ENCODE measurements at regions not wholly inside any gene's neighbourhood (a gene's known extent, or its start where the extent isn't known, plus 50 kb on each side); places are given as distances from the start of the nearest gene placed in this dataset.

DNA sequence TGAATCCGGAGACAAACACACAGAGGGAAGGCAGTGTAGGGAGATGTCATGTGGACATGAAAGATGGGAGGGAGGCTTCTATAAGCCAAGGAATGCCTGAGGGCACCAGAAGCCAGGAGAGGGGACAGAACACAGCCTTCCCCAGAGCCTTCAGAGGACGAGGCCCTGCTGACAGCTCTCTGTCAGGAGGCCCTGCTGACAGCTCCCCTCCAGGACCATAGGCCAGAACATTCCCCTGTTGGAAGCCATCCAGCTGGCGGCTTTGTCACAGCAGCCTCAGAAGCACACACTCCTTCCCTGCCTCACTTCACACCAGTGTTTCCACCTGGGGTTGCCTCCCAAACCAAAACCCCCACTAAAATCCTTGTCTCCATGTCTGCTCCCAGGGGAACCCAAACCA is 171.3 kb upstream of the ID2 start:
- Histone ChIP-seq H3K27ac (ENCODE audit: low read length) (no peak overlapping the region), H3K27me3 (ENCODE audit: insufficient read depth, low read length) (no peaks in the 10 kb centered on the region), H3K4me3 (ENCODE audit: low read length) (no peak overlapping the region), H3K9me3 (ENCODE audit: insufficient read depth, low read depth, low read length) (0 out of 2 replicates have a peak, but pooled peaks cover 5% of the 10 kb centered on the region), H3K9ac (ENCODE audit: low read depth, low read length) (no peak overlapping the region), H3K36me3 (ENCODE audit: insufficient read depth, low read depth, low read length) (no peaks in the 10 kb centered on the region), H3K4me1 (ENCODE audit: insufficient read depth, low read length) (no peaks in the 10 kb centered on the region; the same call in 1 of the 2 replicates)

DNA sequence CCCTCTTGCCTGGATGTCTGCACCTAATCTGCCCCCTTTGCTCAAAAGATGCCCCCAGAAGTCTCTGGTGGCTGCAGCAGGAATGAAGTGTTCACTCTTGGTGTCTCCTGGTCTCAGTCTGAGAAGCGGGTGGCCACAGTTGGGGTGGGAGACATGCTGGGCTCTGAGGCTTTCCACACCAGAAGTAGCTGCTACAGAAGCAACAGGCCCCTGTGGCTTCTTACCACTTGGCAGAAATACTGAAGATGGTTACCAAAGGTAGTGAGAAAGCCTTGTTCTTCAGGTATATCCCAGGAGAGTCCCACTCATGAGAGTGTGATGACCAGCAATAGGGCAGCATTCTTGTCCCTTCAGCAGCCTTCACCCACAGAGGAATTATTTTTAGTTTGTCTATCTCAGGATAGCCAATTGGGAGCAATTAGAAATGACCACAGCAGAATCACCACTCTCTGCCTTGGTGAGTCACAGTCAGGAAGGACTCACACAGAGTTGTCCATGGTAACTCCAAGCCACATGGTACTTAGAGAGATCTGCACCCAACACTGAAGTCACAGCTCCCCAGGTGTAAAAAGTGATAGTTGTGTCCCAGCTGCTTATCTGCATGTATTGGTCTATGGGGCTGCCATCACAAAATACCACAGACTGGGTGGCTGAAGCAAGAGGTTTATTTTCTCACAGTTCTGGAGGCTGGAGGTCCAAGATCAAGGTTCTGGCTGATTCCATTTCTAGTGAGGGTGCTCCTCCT is 169.8 kb upstream of the ID2 start:
- Histone ChIP-seq H3K4me3 (ENCODE audit: low read length) (no peak overlapping the region), H3K27ac (ENCODE audit: low read length) (no peak overlapping the region), H3K4me1 (ENCODE audit: insufficient read depth, low read length) (no peaks in the 10 kb centered on the region), H3K36me3 (ENCODE audit: insufficient read depth, low read depth, low read length) (no peaks in the 10 kb centered on the region), H3K27me3 (ENCODE audit: insufficient read depth, low read length) (no peaks in the 10 kb centered on the region), H3K9ac (ENCODE audit: low read depth, low read length) (no peak overlapping the region), H3K9me3 (ENCODE audit: insufficient read depth, low read depth, low read length) (0 out of 2 replicates have a peak, but pooled peaks cover 5% of the 10 kb centered on the region)

DNA sequence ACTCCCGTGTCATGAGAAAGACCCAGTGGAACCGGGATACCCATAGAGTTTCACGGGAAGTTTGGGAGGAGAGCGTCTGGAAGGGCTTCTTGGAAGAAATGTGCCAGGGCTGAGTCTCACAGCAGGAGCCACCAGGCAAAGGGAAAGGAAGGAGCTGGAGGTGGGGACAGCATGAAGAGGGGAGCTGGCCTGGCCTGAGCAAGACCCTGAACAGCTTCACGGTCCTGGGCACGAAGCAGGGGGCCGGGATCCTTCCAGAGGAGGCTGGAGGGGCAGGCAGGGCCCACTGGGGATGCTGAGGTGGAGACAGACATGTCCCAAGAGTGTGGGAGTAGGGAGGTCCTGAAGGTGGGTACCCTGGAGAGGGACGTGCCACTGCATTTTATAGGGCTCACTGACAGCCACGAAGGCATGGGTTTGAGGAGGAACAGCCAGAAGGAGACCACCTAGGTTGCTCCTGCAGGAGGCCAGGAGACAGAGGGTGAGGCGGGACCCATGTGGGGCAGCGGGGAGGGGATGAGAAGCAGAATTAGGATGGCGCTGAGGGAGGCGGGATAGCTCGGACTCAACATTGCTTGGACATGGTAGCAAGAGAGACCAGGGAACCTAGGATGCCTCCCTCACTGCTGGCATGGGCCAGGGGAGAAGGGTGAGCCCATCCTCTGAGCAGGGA is 168.1 kb upstream of the ID2 start:
- no peaks in the 10 kb centered on the region for H3K36me3 ChIP-seq (ENCODE audit: insufficient read depth, low read depth, low read length)
- H3K4me3 ChIP-seq (ENCODE audit: low read length): no peak overlapping the region
- no peak overlapping the region for H3K9ac ChIP-seq (ENCODE audit: low read depth, low read length)
- H3K27ac ChIP-seq (ENCODE audit: low read length): no peak overlapping the region
- H3K27me3 ChIP-seq (ENCODE audit: insufficient read depth, low read length): no peaks in the 10 kb centered on the region
- H3K4me1 ChIP-seq (ENCODE audit: insufficient read depth, low read length): no peaks in the 10 kb centered on the region
- no peaks in the 10 kb centered on the region for H3K9me3 ChIP-seq (ENCODE audit: insufficient read depth, low read depth, low read length)

DNA sequence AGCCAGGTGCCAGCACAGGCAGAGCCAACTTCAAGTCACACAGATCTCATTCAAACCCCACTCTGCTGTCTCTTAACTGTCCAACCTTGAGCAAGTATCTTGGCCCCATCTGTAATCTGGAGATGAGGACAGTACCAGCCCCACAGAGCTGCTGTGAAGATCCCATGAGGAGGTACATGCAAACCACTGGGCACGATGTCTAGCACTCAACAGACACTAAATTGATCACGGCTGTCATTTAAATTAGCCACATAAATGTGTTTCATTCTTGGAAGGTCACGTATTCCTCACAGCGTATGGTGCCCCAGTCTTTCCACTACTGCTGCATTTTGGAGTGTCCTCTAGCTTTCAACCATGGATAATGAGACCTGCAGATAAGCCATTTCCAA is 167.6 kb upstream of the ID2 start:
- no peaks in the 10 kb centered on the region for H3K9me3 ChIP-seq (ENCODE audit: insufficient read depth, low read depth, low read length)
- no peak overlapping the region for H3K9ac ChIP-seq (ENCODE audit: low read depth, low read length)
- no peaks in the 10 kb centered on the region for H3K36me3 ChIP-seq (ENCODE audit: insufficient read depth, low read depth, low read length)
- H3K27ac ChIP-seq (ENCODE audit: low read length): no peak overlapping the region
- no peaks in the 10 kb centered on the region for H3K27me3 ChIP-seq (ENCODE audit: insufficient read depth, low read length)
- no peaks in the 10 kb centered on the region for H3K4me1 ChIP-seq (ENCODE audit: insufficient read depth, low read length)
- no peak overlapping the region for H3K4me3 ChIP-seq (ENCODE audit: low read length)

DNA sequence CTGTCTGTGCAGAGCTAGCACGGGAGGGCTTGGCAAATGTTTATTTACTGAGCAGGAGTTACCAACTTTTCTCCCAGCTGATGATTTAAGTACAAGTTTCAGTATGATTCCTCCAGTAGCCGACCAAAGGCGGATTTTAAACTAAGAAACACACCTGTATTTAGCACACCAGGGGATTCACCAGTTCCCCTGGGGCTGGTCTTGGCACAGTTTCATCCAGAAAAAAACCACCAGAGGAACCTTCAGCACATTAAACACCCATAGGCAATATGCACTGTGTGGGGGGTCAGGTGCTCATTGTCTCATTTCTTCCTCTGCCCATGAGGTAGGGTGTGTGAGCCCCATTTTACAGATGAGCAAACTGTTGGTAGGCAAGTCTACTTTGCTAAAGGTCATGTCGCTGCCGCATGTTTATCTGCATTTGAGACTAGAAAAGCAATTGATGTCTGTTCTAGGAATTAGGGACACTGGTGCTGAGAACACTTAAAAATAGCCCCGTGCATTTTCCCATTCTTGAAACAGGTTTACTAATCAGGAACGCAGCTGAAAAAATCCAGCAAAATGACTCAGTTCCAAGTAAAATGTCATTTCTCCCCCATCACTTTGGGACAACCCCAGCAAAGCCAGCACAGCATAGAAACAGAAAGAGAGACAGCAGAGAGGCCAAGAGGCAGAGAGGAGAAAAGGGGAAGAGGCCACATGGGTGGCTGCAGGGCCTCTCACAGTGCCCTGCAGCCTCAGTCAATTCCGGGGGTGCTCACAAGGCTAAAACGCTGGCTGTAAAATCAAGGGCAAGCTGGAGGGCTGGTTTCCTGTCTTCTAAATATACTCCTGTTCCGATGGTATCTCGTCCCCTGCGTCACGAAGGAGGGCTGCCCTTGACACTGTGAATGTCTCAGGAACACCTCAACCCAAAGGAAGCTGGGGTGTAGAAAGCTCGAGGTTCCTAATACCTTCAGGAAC is 166.8 kb upstream of the ID2 start:
- H3K4me3 ChIP-seq (ENCODE audit: low read length): no peak overlapping the region
- no peak overlapping the region for H3K27ac ChIP-seq (ENCODE audit: low read length)

DNA sequence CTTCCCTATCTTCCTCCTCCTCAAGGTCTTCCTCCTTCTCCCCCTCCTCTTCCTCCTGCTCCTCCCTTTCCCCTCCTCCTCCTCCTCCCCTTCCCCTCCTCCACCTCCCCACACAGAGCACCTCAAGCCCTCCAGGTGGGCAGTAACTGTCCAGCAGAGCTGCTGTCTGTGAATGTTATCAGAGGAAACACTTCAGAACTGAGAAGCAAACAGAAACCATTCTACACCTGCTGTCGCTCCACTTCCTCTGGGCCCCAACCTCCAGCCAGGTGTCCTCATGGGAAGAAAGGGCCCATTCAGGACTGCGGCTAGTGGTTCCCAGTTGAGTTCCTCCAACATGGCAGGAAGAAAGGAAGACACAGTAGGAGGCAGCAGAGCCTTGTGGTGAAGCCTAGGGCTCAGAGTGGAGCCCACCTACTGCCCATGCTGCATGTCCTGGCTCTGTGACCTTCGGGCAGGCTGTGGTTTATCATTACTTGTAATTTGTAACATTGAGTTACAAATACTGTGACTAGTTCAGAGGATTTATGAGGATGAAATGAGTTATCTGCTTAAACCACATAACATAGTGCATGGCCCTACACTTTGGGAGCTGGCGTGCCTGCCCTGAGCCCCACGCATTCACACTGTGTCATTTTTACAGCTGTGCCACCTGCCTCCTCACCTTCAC is 165.9 kb upstream of the ID2 start:
- Histone ChIP-seq H3K9ac (ENCODE audit: low read depth, low read length) (no peak overlapping the region), H3K4me3 (ENCODE audit: low read length) (no peak overlapping the region), H3K27ac (ENCODE audit: low read length) (no peak overlapping the region), H3K9me3 (ENCODE audit: insufficient read depth, low read depth, low read length) (no peaks in the 10 kb centered on the region), H3K36me3 (ENCODE audit: insufficient read depth, low read depth, low read length) (no peaks in the 10 kb centered on the region), H3K4me1 (ENCODE audit: insufficient read depth, low read length) (no peaks in the 10 kb centered on the region), H3K27me3 (ENCODE audit: insufficient read depth, low read length) (no peaks in the 10 kb centered on the region)

More for the DNA sequence above, 166.8 kb upstream of the ID2 start:
- Histone ChIP-seq H3K27me3 (ENCODE audit: insufficient read depth, low read length) (no peaks in the 10 kb centered on the region), H3K9ac (ENCODE audit: low read depth, low read length) (no peak overlapping the region), H3K9me3 (ENCODE audit: insufficient read depth, low read depth, low read length) (no peaks in the 10 kb centered on the region), H3K36me3 (ENCODE audit: insufficient read depth, low read depth, low read length) (no peaks in the 10 kb centered on the region), H3K4me1 (ENCODE audit: insufficient read depth, low read length) (no peaks in the 10 kb centered on the region)

DNA sequence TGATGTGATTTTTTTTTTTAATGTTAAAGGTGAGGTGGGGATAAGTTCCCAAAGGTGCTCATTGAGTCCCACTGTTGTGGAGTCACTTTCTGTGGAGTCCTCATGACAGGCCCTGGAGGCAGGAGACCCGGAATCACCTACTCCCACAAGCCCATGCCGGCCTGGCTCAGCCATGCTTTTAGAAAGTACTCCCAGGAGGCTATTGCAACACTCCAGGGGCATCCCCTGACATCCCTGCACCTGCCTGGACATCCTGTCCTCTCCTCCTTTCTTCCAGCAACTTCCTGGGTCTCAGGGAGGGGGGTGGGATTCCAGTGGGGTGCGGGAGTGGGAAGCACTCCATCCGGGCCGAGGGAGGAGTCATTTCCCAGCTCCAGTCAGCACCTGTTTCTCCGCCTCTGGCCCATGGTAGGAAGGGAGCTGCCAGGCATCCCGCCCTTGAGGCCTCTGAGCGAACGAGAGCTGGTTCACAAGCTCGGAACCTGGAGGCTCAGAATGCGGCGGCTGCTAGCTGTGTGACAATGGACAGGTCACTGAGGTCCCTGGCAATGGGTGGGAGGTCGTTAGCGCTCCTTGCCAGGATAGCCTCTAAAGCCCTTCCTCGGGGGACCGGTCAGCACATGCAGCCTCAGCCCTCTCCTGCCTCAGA is 163.9 kb upstream of the ID2 start:
- no peak overlapping the region for H3K4me3 ChIP-seq (ENCODE audit: low read length)
- no peaks in the 10 kb centered on the region for H3K4me1 ChIP-seq (ENCODE audit: insufficient read depth, low read length)
- no peaks in the 10 kb centered on the region for H3K9me3 ChIP-seq (ENCODE audit: insufficient read depth, low read depth, low read length)
- H3K27ac ChIP-seq (ENCODE audit: low read length): no peak overlapping the region
- no peaks in the 10 kb centered on the region for H3K36me3 ChIP-seq (ENCODE audit: insufficient read depth, low read depth, low read length)
- no peaks in the 10 kb centered on the region for H3K27me3 ChIP-seq (ENCODE audit: insufficient read depth, low read length)
- H3K9ac ChIP-seq (ENCODE audit: low read depth, low read length): no peak overlapping the region

DNA sequence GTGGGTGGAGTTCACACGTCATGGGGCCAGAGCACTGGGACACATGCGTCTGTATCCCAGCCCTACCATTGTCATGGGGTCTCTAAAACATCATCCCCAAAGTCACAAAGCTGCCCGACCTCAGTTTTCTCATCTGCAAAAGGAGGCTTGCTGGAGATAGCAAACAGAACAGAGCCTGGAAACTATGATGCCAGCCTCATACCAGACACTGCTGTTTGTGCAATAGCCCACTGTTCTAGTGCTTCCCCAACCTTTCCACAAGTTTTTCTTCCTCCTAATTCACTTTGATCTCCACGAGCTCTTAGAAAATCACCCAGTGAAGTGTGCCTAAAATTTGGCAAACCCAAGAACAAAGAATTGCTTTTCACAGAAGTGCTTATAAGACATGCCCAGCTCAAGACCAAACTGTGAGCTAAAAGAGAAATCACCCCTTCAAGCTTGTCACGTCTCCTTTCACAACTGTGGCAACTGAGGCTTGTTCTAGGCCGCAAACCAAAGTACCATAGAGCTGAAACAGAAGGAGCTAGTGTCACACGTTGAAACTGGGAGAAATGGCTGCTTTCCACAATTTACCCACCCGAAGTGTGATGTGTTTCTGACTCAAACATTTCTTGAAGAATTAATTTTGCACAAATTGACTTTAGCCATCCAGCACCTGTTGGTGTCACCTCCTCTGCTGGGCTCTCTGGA is 162.7 kb upstream of the ID2 start:
- H3K9me3 ChIP-seq (ENCODE audit: insufficient read depth, low read depth, low read length): no peaks in the 10 kb centered on the region
- no peak overlapping the region for H3K4me3 ChIP-seq (ENCODE audit: low read length)
- no peaks in the 10 kb centered on the region for H3K27me3 ChIP-seq (ENCODE audit: insufficient read depth, low read length)
- no peak overlapping the region for H3K27ac ChIP-seq (ENCODE audit: low read length)
- no peaks in the 10 kb centered on the region for H3K36me3 ChIP-seq (ENCODE audit: insufficient read depth, low read depth, low read length)
- H3K9ac ChIP-seq (ENCODE audit: low read depth, low read length): no peak overlapping the region
- H3K4me1 ChIP-seq (ENCODE audit: insufficient read depth, low read length): no peaks in the 10 kb centered on the region

DNA sequence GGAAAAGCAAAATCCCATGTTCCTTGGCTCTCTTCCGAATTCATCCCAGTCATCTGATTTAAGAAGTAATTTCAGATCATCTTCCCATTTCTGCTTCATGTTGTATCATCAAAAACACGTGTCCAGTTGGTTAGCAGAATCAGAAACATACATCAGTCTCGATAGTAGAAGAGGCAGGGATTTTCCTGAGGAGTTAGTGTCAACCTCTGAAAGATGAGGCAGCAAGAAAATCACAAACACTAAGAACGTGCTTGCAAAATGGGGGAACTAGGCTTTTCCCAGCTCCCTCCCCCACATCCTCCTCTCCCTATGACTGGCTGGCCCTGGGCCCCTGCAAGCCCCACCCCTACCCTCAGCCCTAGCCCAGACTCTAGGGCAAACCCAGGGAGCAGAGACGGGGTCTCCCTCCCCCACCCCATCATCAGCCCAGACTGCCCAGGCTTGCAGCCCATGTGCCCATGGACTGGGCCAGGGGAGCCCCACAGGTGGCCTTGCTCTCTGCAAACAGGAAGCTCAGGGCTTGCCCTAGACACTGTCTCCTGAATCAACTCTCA is 161.0 kb upstream of the ID2 start:
- peaks cover 4% of the 10 kb centered on the region; the same call in 1 of the 2 replicates for H3K4me1 ChIP-seq (ENCODE audit: insufficient read depth, low read length)
- no peaks in the 10 kb centered on the region for H3K36me3 ChIP-seq (ENCODE audit: insufficient read depth, low read depth, low read length)
- no peak overlapping the region for H3K27ac ChIP-seq (ENCODE audit: low read length)
- no peaks in the 10 kb centered on the region for H3K27me3 ChIP-seq (ENCODE audit: insufficient read depth, low read length)
- no peak overlapping the region for H3K4me3 ChIP-seq (ENCODE audit: low read length)
- no peaks in the 10 kb centered on the region for H3K9me3 ChIP-seq (ENCODE audit: insufficient read depth, low read depth, low read length)
- H3K9ac ChIP-seq (ENCODE audit: low read depth, low read length): no peak overlapping the region

DNA sequence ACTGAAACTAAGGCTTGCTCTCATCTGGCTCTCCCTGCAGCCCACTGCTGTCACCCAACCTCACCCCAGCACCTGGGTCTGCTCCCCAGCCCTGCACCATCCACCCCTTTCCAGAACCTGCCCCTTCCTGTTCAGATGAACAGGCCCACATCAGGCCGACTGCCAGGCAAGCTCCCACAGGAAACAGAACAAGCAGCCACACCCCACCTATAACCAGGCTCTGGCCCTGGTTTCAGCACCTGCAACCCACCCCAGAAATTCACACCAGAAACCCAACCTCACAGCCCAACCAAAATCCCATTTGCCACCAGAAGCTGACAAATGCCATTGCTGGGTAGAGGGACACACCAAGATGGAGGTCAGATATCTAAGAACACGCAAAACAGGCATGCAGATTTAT is 159.2 kb upstream of the ID2 start:
- Histone ChIP-seq H3K4me3 (ENCODE audit: low read length) (no peak overlapping the region), H3K27me3 (ENCODE audit: insufficient read depth, low read length) (no peaks in the 10 kb centered on the region), H3K27ac (ENCODE audit: low read length) (no peak overlapping the region), H3K36me3 (ENCODE audit: insufficient read depth, low read depth, low read length) (no peaks in the 10 kb centered on the region), H3K9ac (ENCODE audit: low read depth, low read length) (no peak overlapping the region), H3K4me1 (ENCODE audit: insufficient read depth, low read length) (peaks cover 9% of the 10 kb centered on the region), H3K9me3 (ENCODE audit: insufficient read depth, low read depth, low read length) (no peaks in the 10 kb centered on the region)
